GM12891 (cell line): ENCODE measurements at regions not wholly inside any gene's neighbourhood (a gene's known extent, or its start where the extent isn't known, plus 50 kb on each side); places are given as distances from the start of the nearest gene placed in this dataset.

Experiments used
- PAX5 ChIP-seq: IDR thresholded peaks from 2 replicates; pipeline ENCODE4 v1.6.1; 2011; ENCODE audit warnings: low read length, moderate library complexity, mild to moderate bottlenecking; ENCODE audit not compliant: insufficient read depth, severe bottlenecking
- POLR2A ChIP-seq: IDR thresholded peaks from 2 replicates; pipeline ENCODE4 v1.6.1; 2011; ENCODE audit warnings: low read depth, low read length, control low read depth
- POLR2AphosphoS5 ChIP-seq: IDR thresholded peaks from 2 replicates; pipeline ENCODE4 v1.6.1; 2011; ENCODE audit warnings: low read depth, low read length, control low read depth
- TAF1 ChIP-seq: IDR thresholded peaks from 2 replicates; pipeline ENCODE4 v1.6.1; 2011; ENCODE audit warnings: low read depth, low read length, control low read depth

DNA sequence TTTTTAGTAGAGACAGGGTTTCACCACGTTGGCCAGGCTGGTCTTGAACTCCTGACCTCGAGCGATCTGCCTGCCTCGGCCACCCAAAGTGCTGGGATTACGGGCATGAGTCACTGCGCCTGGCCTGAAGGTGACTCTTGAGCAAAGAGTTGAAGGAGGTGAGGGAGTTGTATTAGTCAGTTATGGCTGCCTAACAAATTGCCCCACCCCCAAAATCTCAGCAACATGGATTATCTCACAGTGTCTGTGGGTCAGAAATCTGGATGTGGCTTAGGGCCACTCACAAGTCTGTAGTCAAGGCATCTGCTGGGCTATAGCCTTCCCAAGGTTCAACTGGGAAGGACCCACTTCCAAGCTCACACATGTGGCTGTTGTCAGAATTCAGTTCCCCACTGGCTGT is 52.8 kb upstream of the ADGRE5 start:
- no peak for TF ChIP-seq POLR2A
- TF ChIP-seq PAX5, result no peak
- no peak for TF ChIP-seq POLR2AphosphoS5
- TF ChIP-seq TAF1, result no peak
